ENCODE measurements at regions not wholly inside any gene's neighbourhood (a gene's known extent, or its start where the extent isn't known, plus 50 kb on each side); places are given as distances from the start of the nearest gene placed in this dataset.

GRCh38 chr6:14426281-14426680, 308.7 kb downstream of the CD83 start:
- DNase-seq (ENCODE audit: extremely low read depth in 1 of 2, low read depth in 1 of 2), result no peak

GRCh38 chr6:14428269-14428668, 310.7 kb downstream of the CD83 start:
- DNase-seq (ENCODE audit: extremely low read depth in 1 of 2, low read depth in 1 of 2), result no peak

DNA sequence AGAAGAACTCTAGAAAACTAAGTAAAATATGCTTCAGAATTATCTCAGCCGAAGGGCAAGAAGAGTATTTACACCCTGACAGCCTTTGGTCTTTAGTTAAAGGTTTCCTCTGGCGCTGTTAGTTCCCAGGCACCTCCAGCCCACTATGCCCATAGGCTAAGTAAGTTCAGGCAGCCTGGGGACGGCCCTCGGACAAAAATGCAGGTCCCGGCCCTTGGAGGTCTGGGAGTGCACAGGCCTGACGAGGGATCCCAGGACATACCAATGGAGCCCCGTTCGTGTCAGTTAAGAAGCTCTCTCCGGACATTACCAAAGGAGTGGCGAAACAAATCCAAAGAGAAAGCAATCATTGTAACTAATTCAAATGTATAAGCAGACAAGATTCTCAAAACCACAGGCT, 311.8 kb downstream of the CD83 start:
- no peak for DNase-seq (ENCODE audit: extremely low read depth in 1 of 2, low read depth in 1 of 2)

DNA sequence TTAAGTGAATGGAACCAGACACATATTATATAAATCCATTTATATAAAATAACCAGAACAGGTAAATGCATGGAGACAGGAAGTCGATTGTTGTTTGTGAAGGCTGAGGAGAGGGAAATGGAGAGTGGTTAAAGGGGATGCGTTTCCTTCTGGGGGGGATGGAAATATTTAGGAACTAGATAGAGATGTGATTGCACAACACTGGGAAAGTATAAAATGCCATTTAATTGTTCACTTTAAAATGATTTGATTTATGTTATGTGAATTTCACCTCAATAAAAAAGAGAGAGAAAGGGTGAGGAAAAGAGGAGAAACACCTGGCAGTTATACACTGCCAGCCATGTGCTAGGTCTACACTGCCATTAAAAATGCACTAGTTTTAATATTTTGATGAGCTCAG, 312.6 kb downstream of the CD83 start:
- no peak for DNase-seq (ENCODE audit: extremely low read depth in 1 of 2, low read depth in 1 of 2)

DNA sequence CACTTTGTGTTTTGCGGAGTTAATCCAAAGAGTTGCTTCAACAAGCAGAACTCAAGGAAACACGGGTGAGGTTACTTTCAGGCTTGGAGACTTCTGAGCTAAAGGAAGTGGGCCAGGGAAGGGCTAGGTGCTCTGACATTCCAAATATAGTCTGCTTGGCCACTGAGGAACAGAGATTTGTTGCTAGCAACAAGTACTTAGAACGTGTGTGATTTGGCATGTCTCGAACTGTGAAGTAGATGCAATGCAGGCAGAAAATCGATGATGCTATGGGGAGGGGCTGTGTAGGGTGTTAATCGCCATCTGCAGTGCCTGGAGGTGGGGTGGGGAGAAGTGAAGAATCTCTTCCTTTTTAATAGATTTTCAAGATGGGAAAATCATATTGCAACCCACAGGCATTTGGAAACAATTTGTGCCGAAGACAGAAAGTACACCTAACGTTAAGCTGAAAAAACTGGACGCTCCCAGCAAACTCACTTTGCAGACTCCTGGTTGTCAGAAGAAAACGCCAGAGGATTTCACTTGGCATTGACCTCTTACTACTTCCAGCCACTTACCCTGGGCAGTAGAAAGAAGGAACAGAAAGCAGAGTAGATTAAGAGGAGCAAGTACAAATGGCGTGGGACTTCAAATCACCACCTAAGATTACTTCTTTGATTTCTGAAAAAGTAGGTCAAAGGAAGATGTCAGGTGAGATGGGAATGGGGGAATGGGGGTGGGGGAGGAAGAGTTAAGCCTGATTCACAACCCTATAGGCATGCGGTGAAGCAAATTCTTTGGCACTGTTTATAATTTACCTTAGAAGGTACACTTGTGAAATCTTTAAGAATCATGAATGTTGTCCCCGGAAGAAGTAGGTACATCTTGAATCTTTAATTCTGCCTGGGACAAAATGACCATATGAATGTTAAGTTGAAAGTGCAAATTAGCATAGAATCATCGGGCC, 314.1 kb downstream of the CD83 start:
- no peak for DNase-seq (ENCODE audit: extremely low read depth in 1 of 2, low read depth in 1 of 2)

GRCh38 chr6:14434916-14435690, 317.5 kb downstream of the CD83 start:
- DNase-seq (ENCODE audit: extremely low read depth in 1 of 2, low read depth in 1 of 2), result no peak

- DNase-seq (ENCODE audit: extremely low read depth in 1 of 2, low read depth in 1 of 2), result no peak
These were observed 319.1 kb downstream of the CD83 start for GRCh38 chr6:14436592-14437132.

DNA sequence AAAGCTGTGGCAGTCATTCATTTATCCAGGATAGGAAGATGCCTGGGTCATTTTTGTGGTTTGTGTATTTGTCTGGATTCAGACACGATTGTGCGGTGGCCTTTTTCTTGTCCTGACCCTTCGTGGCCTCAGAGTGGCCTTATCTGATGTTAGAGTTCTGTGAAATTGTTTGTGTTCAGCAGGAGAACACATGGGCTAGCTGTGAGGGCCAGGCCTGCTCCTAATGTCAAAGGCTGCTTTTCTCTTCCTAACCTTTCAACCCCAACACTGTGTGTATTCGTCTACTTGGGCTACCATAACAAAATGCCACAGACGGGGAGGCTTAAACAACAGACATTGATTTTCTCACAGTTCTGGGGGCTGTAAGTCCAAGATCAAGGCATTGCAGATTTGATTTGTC, 321.8 kb downstream of the CD83 start:
- DNase-seq (ENCODE audit: extremely low read depth in 1 of 2, low read depth in 1 of 2), result no peak

- DNase-seq (ENCODE audit: extremely low read depth in 1 of 2, low read depth in 1 of 2), result no peak
These were observed 322.8 kb downstream of the CD83 start for GRCh38 chr6:14440215-14440910.

GRCh38 chr6:14440940-14441781, 323.6 kb downstream of the CD83 start:
- DNase-seq (ENCODE audit: extremely low read depth in 1 of 2, low read depth in 1 of 2), result no peak

DNA sequence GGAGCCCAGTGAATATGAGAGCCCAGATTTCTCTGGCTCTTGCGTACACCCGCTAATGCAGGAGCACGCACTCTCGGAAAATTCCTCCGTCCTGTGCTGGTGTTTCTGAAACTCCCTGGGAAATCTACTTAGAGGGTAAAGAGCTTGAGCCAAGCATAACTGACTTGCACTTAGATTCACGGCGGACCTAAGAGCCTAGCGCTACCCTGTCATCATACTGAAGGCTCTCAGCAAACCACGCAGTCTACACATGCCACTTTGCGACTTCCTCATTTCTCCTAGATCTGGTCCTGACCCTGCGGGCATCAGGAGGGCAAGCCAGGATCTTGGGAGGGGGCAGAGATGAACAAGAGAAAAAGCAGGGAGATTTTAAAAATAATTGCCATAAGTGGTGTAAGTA, 324.7 kb downstream of the CD83 start:
- DNase-seq (ENCODE audit: extremely low read depth in 1 of 2, low read depth in 1 of 2), result no peak

- no peak for DNase-seq (ENCODE audit: extremely low read depth in 1 of 2, low read depth in 1 of 2)
These were observed 326.2 kb downstream of the CD83 start for GRCh38 chr6:14443629-14444268.

- no peak for DNase-seq (ENCODE audit: extremely low read depth in 1 of 2, low read depth in 1 of 2)
These were observed 326.9 kb downstream of the CD83 start for GRCh38 chr6:14444295-14444972.

DNA sequence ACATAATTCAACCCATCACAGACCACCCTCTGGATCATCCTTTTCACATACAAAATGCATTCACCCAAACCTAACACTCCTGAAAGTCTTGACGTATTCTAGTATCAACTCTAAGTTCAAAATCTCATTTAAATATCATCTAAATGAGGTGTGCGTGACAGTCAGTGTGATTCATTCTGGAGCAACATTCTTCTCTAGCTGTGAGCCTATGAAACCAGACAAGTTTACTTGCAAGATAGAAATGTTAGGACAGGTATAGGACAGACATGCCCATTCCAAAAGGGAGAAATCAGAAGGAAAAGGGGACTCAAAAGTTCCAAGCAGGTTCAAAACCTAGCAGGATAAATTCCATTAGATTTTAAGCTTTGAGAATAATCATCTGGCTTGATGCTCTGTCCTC, 329.7 kb downstream of the CD83 start:
- DNase-seq (ENCODE audit: extremely low read depth in 1 of 2, low read depth in 1 of 2), result no peak

DNA sequence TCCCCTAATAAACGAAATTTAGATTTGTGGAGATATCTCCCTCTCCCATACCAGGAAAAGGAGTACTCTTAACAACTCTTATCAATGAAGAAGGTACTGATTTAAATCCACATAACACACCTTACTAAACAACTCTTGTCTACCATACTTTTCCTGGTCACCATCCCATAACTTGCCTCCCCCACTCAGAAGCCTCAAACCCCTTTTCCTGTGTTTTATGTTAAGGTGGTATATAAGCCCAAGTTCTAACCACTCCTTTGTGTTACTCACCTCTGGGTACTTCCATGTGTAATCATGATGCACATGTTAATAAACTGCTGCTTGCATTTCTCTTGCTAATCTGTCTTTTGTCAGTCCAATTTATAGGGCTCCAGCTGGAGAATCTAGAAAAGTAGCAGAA, 330.7 kb downstream of the CD83 start:
- no peak for DNase-seq (ENCODE audit: extremely low read depth in 1 of 2, low read depth in 1 of 2)

GRCh38 chr6:14450133-14450504, 332.5 kb downstream of the CD83 start:
- DNase-seq (ENCODE audit: extremely low read depth in 1 of 2, low read depth in 1 of 2), result no peak

DNA sequence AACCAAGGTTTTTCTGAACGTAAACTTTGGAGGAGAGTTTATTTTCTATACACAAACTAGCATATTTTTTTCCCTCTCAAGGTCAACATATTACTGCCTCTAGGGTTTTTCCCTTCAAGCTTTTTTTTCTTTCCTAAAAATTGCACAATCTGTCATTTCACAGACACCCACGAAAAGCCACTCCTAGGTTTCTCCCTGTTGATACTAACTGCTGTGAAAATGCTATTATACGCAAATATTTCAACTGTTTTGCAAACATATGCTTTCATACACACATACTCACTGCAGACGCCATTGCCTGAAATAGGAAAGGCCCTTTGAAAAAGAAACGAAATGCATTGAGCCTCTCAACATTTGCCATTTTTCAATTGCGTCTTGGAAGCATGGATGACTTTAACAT, 333.0 kb downstream of the CD83 start:
- DNase-seq (ENCODE audit: extremely low read depth in 1 of 2, low read depth in 1 of 2), result no peak

- no peak for DNase-seq (ENCODE audit: extremely low read depth in 1 of 2, low read depth in 1 of 2)
These were observed 334.2 kb downstream of the CD83 start for GRCh38 chr6:14451594-14452374.
